MCF 10A (cell line): ENCODE measurements at regions not wholly inside any gene's neighbourhood (a gene's known extent, or its start where the extent isn't known, plus 50 kb on each side); places are given as distances from the start of the nearest gene placed in this dataset.

Experiments
- BruUV-seq: library from RNA; stranded (reverse); fragments of 400-500 nt; replicated peaks from 2 replicates; lab custom pipeline; 2021; lab: Mats Ljungman, UMichigan
- CTCF ChIA-PET: fragments of 300-600 bp; sonication (Branson Sonifier 250); formaldehyde crosslinking; extraction: SDS; loops from one replicate; lab custom pipeline; 2021; ENCODE audit warnings: antibody characterized with exemption, inconsistent platforms; lab: Yijun Ruan, JAX
- POLR2A ChIA-PET: fragments of 300-600, 350-650 bp; sonication (Branson Sonifier 250); formaldehyde crosslinking; extraction: SDS; loops from one replicate; lab custom pipeline; 2020; ENCODE audit warnings: antibody characterized with exemption, inconsistent platforms; lab: Yijun Ruan, JAX
- DNase-seq: peaks from one replicate; pipeline ENCODE4 v3.0.0-alpha.2; 2018; ENCODE audit not compliant: unreplicated experiment
- H3K27ac Mint-ChIP-seq: one replicate; pipeline ENCODE4 v1.8.0; 2022; ENCODE audit warnings: mild to moderate bottlenecking, low read depth, mixed read lengths; ENCODE audit not compliant: unreplicated experiment
- H3K27me3 Mint-ChIP-seq: one replicate; pipeline ENCODE4 v1.8.0; 2022; ENCODE audit warnings: mixed read lengths; ENCODE audit not compliant: insufficient read depth, unreplicated experiment
- H3K36me3 Mint-ChIP-seq: one replicate; pipeline ENCODE4 v1.8.0; 2022; ENCODE audit warnings: mild to moderate bottlenecking, moderate library complexity, mixed read lengths; ENCODE audit not compliant: insufficient read depth, unreplicated experiment
- H3K4me1 Mint-ChIP-seq: one replicate; pipeline ENCODE4 v1.8.0; 2022; ENCODE audit warnings: mixed read lengths; ENCODE audit not compliant: insufficient read depth, unreplicated experiment
- H3K4me3 Mint-ChIP-seq: one replicate; pipeline ENCODE4 v1.8.0; 2022; ENCODE audit warnings: mild to moderate bottlenecking, moderate library complexity, mixed read lengths; ENCODE audit not compliant: unreplicated experiment
- H3K9me3 Mint-ChIP-seq: one replicate; pipeline ENCODE4 v1.8.0; 2022; ENCODE audit warnings: mixed read lengths; ENCODE audit not compliant: unreplicated experiment
- CTCF ChIP-seq: fragments of 200-600 bp; IDR thresholded peaks from one replicate; pipeline ENCODE4 v1.8.0; 2022; ENCODE audit warnings: antibody characterized with exemption, mild to moderate bottlenecking; ENCODE audit not compliant: unreplicated experiment
- intact Hi-C: fragments of 100-400 bp; cut with micrococcal nuclease; formaldehyde crosslinking; loops from 2 replicates; pipeline ENCODE4 v1.14.1; 2022

GRCh38 chr4:167943872-167944505 lies 148.3 kb upstream of the ANXA10 start:
- no peaks in the 10 kb centered on the region for H3K27me3 Mint-ChIP-seq
- TF ChIP-seq CTCF, result no peak
- H3K4me1 Mint-ChIP-seq, result no peaks in the 10 kb centered on the region
- no TSS peak for BruUV-seq
- no peak overlapping the region for H3K27ac Mint-ChIP-seq
- H3K9me3 Mint-ChIP-seq, result no peaks in the 10 kb centered on the region
- intact Hi-C loops, result no loop called here
- H3K4me3 Mint-ChIP-seq, result no peak overlapping the region
- ChIA-PET POLR2A (interaction anchor here (0.7 to 1.1 kb wide), 2 partner anchors 69 to 202 kb away, joined by 3 read pairs; no protein-coding TSS in a partner anchor), CTCF (no interaction called here)
- H3K36me3 Mint-ChIP-seq, result peaks cover 6% of the 10 kb centered on the region
- peak; percentile 6 for DNase-seq

GRCh38 chr4:167944721-167945120 lies 147.6 kb upstream of the ANXA10 start:
- POLR2A ChIA-PET, result interaction anchor here (1.1 kb wide), 1 partner anchor 201 kb away, joined by 3 read pairs; no protein-coding TSS in a partner anchor
- no peaks in the 10 kb centered on the region for H3K27me3 Mint-ChIP-seq
- peaks cover 6% of the 10 kb centered on the region for H3K36me3 Mint-ChIP-seq

GRCh38 chr4:167955006-167955405 lies 137.3 kb upstream of the ANXA10 start:
- H3K27ac Mint-ChIP-seq, result no peak overlapping the region
- H3K4me3 Mint-ChIP-seq, result no peak overlapping the region

More at GRCh38 chr4:167944721-167945120, 147.6 kb upstream of the ANXA10 start:
- no peaks in the 10 kb centered on the region for H3K9me3 Mint-ChIP-seq
- H3K27ac Mint-ChIP-seq, result no peak overlapping the region
- DNase-seq, result no peak
- H3K4me3 Mint-ChIP-seq, result no peak overlapping the region
- CTCF ChIA-PET, result no interaction called here
- H3K4me1 Mint-ChIP-seq, result no peaks in the 10 kb centered on the region
- intact Hi-C loops, result no loop called here
- BruUV-seq, result no TSS peak
- TF ChIP-seq CTCF, result no peak

GRCh38 chr4:167956676-167957075 lies 135.7 kb upstream of the ANXA10 start:
- Mint-ChIP-seq H3K9me3 (peaks cover 40% of the 10 kb centered on the region), H3K27me3 (no peaks in the 10 kb centered on the region), H3K4me1 (no peaks in the 10 kb centered on the region), H3K36me3 (no peaks in the 10 kb centered on the region), H3K27ac (peak overlapping the region; percentile 14), H3K4me3 (no peak overlapping the region)
- CTCF ChIA-PET, result interaction anchor here (0.8 kb wide), 1 partner anchor 52 kb away, joined by 3 read pairs; no protein-coding TSS in a partner anchor
- DNase-seq, result no peak
- TF ChIP-seq CTCF, result no peak
- intact Hi-C loops, result no loop called here
- BruUV-seq, result no TSS peak
- POLR2A ChIA-PET, result no interaction called here

More at GRCh38 chr4:167955006-167955405, 137.3 kb upstream of the ANXA10 start:
- no peak for DNase-seq
- no peak for TF ChIP-seq CTCF
- POLR2A ChIA-PET, result no interaction called here
- H3K27me3 Mint-ChIP-seq, result no peaks in the 10 kb centered on the region
- H3K9me3 Mint-ChIP-seq, result peaks cover 39% of the 10 kb centered on the region
- H3K4me1 Mint-ChIP-seq, result no peaks in the 10 kb centered on the region
- BruUV-seq, result no TSS peak
- H3K36me3 Mint-ChIP-seq, result no peaks in the 10 kb centered on the region
- intact Hi-C loops, result no loop called here
- CTCF ChIA-PET, result no interaction called here
